GM21515 (cell line): ENCODE measurements at regions not wholly inside any gene's neighbourhood (a gene's known extent, or its start where the extent isn't known, plus 50 kb on each side); places are given as distances from the start of the nearest gene placed in this dataset.
"Not testable (repeated sequence)": the region's sequence is repeated elsewhere in the genome, so short reads cannot be mapped to it uniquely, and the experiment has no call there.

Source experiments
- ATAC-seq: cut with Tn5 transposase; IDR thresholded peaks from one replicate; pipeline ENCODE4 v1.9.1; 2021; ENCODE audit not compliant: unreplicated experiment

- ATAC-seq = not testable (repeated sequence)
Measured at GRCh38 chr17:45554479-45554878, 64.0 kb upstream of the PLEKHM1 start.

GRCh38 chr17:45558821-45559220, 68.3 kb upstream of the PLEKHM1 start:
- ATAC-seq = not testable (repeated sequence)

GRCh38 chr17:45562868-45563267, 72.3 kb upstream of the PLEKHM1 start:
- ATAC-seq = not testable (repeated sequence)

- ATAC-seq = not testable (repeated sequence)
Measured at GRCh38 chr17:45563283-45563682, 72.8 kb upstream of the PLEKHM1 start.

GRCh38 chr17:45568275-45568674, 77.8 kb upstream of the PLEKHM1 start:
- ATAC-seq = not testable (repeated sequence)

- ATAC-seq = not testable (repeated sequence)
Measured at GRCh38 chr17:45573326-45573725, 82.8 kb upstream of the PLEKHM1 start.

GRCh38 chr17:45573924-45574770, 83.6 kb upstream of the PLEKHM1 start:
- ATAC-seq = no peak

GRCh38 chr17:45575126-45575885, 84.8 kb upstream of the PLEKHM1 start:
- ATAC-seq = no peak

- not testable (repeated sequence) for ATAC-seq
Measured at GRCh38 chr17:45576527-45577307, 86.2 kb upstream of the PLEKHM1 start.

- no peak for ATAC-seq
Measured at GRCh38 chr17:45577571-45578279, 87.2 kb upstream of the PLEKHM1 start.

GRCh38 chr17:45578516-45579455, 88.3 kb upstream of the PLEKHM1 start:
- ATAC-seq = no peak

GRCh38 chr17:45579529-45580495, 89.3 kb upstream of the PLEKHM1 start:
- no peak for ATAC-seq

GRCh38 chr17:45580924-45581323, 90.4 kb upstream of the PLEKHM1 start:
- no peak for ATAC-seq

GRCh38 chr17:45581860-45582259, 91.3 kb upstream of the PLEKHM1 start:
- no peak for ATAC-seq

GRCh38 chr17:45584092-45585036, 93.8 kb upstream of the PLEKHM1 start:
- peak; percentile 53 for ATAC-seq

- ATAC-seq = peak; percentile 66
Measured at GRCh38 chr17:45585037-45585733, 94.7 kb upstream of the PLEKHM1 start.
